Neural crest cell (in vitro differentiated cells): ENCODE measurements at regions not wholly inside any gene's neighbourhood (a gene's known extent, or its start where the extent isn't known, plus 50 kb on each side); places are given as distances from the start of the nearest gene placed in this dataset.

Experiments used
- DNase-seq: peaks from one replicate; pipeline ENCODE4 v3.0.0; 2021; ENCODE audit warnings: low read depth, mixed read lengths, low spot score
- H3K27ac Mint-ChIP-seq: one replicate; pipeline ENCODE4 v1.8.0; 2021; ENCODE audit warnings: mild to moderate bottlenecking, mixed read lengths; ENCODE audit not compliant: unreplicated experiment
- H3K27me3 Mint-ChIP-seq: 2 replicates; pipeline ENCODE4 v1.8.0; 2021; ENCODE audit warnings: low read depth, mild to moderate bottlenecking, mixed read lengths
- H3K36me3 Mint-ChIP-seq: 2 replicates; pipeline ENCODE4 v1.8.0; 2021; ENCODE audit warnings: low read depth, mild to moderate bottlenecking, mixed read lengths
- H3K4me1 Mint-ChIP-seq: 2 replicates; pipeline ENCODE4 v1.8.0; 2021; ENCODE audit warnings: mixed read lengths
- H3K4me3 Mint-ChIP-seq: one replicate; pipeline ENCODE4 v1.8.0; 2021; ENCODE audit warnings: mild to moderate bottlenecking, mixed read lengths
- H3K9me3 Mint-ChIP-seq: 2 replicates; pipeline ENCODE4 v1.8.0; 2021; ENCODE audit warnings: mixed read lengths
- CTCF ChIP-seq: fragments of 200-600 bp; sonication (generic); conservative IDR thresholded peaks from 2 replicates; pipeline ENCODE4 v1.5.0; 2021; ENCODE audit warnings: antibody characterized with exemption, mild to moderate bottlenecking

- no peak overlapping the region for H3K27ac Mint-ChIP-seq
- H3K4me3 Mint-ChIP-seq: no peak overlapping the region
- no peaks in the 10 kb centered on the region for H3K27me3 Mint-ChIP-seq
- no peak for DNase-seq
- H3K36me3 Mint-ChIP-seq: no peaks in the 10 kb centered on the region
- TF ChIP-seq CTCF: no peak
- peaks cover 5% of the 10 kb centered on the region for H3K9me3 Mint-ChIP-seq
- no peaks in the 10 kb centered on the region for H3K4me1 Mint-ChIP-seq
Observed at GRCh38 chr13:84847107-84847506, 952.1 kb downstream of the SLITRK6 start.

- Mint-ChIP-seq H3K36me3 (no peaks in the 10 kb centered on the region), H3K27ac (no peak overlapping the region), H3K27me3 (no peaks in the 10 kb centered on the region), H3K9me3 (peaks cover 5% of the 10 kb centered on the region), H3K4me1 (no peaks in the 10 kb centered on the region), H3K4me3 (no peak overlapping the region)
- DNase-seq: no peak
- no peak for TF ChIP-seq CTCF
Observed at GRCh38 chr13:84845907-84846619, 953.2 kb downstream of the SLITRK6 start.

GRCh38 chr13:84844473-84844872 lies 954.7 kb downstream of the SLITRK6 start:
- Mint-ChIP-seq H3K9me3 (peaks cover 5% of the 10 kb centered on the region), H3K36me3 (no peaks in the 10 kb centered on the region), H3K4me1 (no peaks in the 10 kb centered on the region), H3K27me3 (no peaks in the 10 kb centered on the region), H3K27ac (no peak overlapping the region), H3K4me3 (no peak overlapping the region)
- no peak for DNase-seq
- TF ChIP-seq CTCF: peak; percentile 78

DNA sequence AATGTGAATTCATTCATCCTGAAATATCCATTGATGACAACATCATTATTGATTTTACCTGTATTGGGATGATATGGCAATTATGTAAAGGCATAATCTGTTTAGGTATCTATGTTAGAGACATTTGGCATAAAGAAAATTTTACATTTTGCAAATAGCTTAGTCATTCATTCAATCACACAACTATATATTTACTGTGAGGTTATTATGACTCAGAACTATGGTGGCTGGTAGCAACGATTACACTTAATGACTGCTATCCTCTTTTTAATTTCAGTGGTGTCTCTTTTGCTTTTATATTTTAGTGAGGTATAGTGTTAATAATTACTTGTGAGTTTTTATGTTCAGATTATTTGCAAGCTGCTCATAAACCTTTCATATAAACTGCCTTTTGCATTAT lies 955.9 kb downstream of the SLITRK6 start:
- TF ChIP-seq CTCF: no peak
- no peak for DNase-seq
- Mint-ChIP-seq H3K9me3 (peaks cover 5% of the 10 kb centered on the region), H3K27me3 (no peaks in the 10 kb centered on the region), H3K27ac (no peak overlapping the region), H3K4me3 (no peak overlapping the region), H3K4me1 (no peaks in the 10 kb centered on the region), H3K36me3 (no peaks in the 10 kb centered on the region)

GRCh38 chr13:84834201-84834600 lies 951.9 kb upstream of the SLITRK1 start:
- no peaks in the 10 kb centered on the region for H3K4me1 Mint-ChIP-seq
- H3K4me3 Mint-ChIP-seq: no peak overlapping the region
- DNase-seq: no peak
- H3K27ac Mint-ChIP-seq: no peak overlapping the region
- no peaks in the 10 kb centered on the region for H3K9me3 Mint-ChIP-seq
- H3K27me3 Mint-ChIP-seq: no peaks in the 10 kb centered on the region
- TF ChIP-seq CTCF: no peak
- H3K36me3 Mint-ChIP-seq: no peaks in the 10 kb centered on the region
